ENCODE measurements at regions not wholly inside any gene's neighbourhood (a gene's known extent, or its start where the extent isn't known, plus 50 kb on each side); places are given as distances from the start of the nearest gene placed in this dataset.

DNA sequence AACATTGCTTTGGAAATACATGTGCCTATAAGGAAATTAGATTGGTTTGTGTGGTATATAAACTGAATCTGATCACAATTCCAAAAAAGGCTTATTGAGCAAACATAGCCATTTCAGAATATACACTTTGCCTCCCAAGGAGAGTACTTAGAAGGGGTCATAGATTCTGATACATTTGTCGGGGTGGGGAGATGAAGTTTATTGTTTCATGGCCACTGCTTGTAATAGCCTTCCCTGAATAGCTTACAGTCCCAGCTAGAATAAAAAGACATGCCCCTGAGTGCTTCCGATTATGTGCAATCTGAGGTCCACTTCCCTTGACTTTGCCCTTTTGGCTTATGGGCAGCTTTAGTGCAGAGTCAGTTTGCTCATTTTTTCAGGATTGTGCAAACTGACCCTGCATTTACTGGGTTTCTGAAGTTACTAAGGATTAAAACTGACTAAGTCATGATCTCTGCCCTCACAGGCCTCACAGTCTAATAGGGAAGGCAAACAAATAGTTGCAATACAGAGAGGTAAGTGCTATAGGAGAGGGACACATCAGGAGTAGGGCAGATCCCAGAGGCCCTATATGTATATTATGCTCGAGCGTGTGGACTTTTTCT is 184.2 kb downstream of the BLID start:
- TF ChIP-seq, protein P1, sequence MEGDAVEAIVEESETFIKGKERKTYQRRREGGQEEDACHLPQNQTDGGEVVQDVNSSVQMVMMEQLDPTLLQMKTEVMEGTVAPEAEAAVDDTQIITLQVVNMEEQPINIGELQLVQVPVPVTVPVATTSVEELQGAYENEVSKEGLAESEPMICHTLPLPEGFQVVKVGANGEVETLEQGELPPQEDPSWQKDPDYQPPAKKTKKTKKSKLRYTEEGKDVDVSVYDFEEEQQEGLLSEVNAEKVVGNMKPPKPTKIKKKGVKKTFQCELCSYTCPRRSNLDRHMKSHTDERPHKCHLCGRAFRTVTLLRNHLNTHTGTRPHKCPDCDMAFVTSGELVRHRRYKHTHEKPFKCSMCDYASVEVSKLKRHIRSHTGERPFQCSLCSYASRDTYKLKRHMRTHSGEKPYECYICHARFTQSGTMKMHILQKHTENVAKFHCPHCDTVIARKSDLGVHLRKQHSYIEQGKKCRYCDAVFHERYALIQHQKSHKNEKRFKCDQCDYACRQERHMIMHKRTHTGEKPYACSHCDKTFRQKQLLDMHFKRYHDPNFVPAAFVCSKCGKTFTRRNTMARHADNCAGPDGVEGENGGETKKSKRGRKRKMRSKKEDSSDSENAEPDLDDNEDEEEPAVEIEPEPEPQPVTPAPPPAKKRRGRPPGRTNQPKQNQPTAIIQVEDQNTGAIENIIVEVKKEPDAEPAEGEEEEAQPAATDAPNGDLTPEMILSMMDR (IDR thresholded peaks at IDR 0.05): no peak
- TF ChIP-seq ZFX (IDR thresholded peaks at IDR 0.05; ENCODE audit: borderline replicate concordance): no peak

Data from 22Rv1 (cell line).